ENCODE measurements at regions not wholly inside any gene's neighbourhood (a gene's known extent, or its start where the extent isn't known, plus 50 kb on each side); places are given as distances from the start of the nearest gene placed in this dataset.

DNA sequence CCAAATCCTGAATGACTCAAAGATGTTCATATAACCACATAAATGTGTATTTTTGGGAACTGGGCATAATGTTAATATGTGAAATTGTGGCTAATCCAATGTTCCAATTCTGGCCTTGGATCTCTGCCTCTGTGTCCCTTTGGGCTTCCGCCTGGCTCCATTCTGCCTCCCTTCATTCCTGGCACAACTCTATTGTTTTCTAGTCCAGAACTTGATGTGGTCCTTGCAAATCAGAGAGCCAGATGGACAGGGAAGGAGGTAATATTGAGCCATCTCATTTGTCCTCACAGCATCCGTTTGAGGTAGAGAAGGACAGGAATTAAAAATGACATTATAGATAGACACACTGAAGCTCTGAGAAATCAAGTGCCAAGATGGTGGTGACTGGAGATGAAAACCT is 355.7 kb upstream of the TBL1XR1 start:
- TF ChIP-seq, protein P1, sequence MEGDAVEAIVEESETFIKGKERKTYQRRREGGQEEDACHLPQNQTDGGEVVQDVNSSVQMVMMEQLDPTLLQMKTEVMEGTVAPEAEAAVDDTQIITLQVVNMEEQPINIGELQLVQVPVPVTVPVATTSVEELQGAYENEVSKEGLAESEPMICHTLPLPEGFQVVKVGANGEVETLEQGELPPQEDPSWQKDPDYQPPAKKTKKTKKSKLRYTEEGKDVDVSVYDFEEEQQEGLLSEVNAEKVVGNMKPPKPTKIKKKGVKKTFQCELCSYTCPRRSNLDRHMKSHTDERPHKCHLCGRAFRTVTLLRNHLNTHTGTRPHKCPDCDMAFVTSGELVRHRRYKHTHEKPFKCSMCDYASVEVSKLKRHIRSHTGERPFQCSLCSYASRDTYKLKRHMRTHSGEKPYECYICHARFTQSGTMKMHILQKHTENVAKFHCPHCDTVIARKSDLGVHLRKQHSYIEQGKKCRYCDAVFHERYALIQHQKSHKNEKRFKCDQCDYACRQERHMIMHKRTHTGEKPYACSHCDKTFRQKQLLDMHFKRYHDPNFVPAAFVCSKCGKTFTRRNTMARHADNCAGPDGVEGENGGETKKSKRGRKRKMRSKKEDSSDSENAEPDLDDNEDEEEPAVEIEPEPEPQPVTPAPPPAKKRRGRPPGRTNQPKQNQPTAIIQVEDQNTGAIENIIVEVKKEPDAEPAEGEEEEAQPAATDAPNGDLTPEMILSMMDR (IDR thresholded peaks at IDR 0.05), result no peak
- intact Hi-C loops (cut with DNase I), result no loop called here
- no peak overlapping the region for H3K4me3 ChIP-seq

DNA sequence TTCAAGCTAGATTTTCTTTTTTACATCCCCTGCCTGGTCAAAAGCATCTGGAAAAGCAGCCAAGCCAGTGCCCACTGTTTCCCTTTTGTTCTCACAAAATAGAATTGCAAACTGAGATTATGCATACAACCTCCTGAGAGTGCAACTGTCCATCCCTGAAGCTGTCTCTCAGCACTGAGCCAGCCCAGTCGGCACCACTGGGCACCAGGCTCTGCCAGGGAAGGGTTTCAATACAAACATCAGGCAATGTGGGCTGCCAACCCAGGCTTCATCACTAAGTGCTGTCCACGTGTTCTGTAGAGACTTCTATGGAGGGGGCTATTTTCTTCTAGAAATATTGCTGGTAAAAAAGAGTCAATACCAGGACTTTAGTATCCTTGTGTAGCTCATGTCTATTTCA is 356.3 kb upstream of the TBL1XR1 start:
- TF ChIP-seq, protein P1 (IDR thresholded peaks at IDR 0.05), result no peak
- Histone ChIP-seq H3K27me3 (no peaks in the 10 kb centered on the region), H3K36me3 (no peaks in the 10 kb centered on the region), H3K9me3 (no peaks in the 10 kb centered on the region), H3K4me3 (no peak overlapping the region), H3K4me1 (peaks cover 0 to 11% of the 10 kb centered on the region in 2 donors), H3K27ac (peak overlapping the region; percentile 23 to 69)
- intact Hi-C loops (cut with DNase I), result no loop called here
- peak in 1 of 2 donors; percentile 69 for DNase-seq (ENCODE audit: low spot score in 2 of 2)

More for the DNA sequence above, 355.7 kb upstream of the TBL1XR1 start:
- H3K27me3 ChIP-seq, result no peaks in the 10 kb centered on the region
- H3K9me3 ChIP-seq, result no peaks in the 10 kb centered on the region
- no peak for DNase-seq (ENCODE audit: low spot score in 2 of 2)
- H3K36me3 ChIP-seq, result no peaks in the 10 kb centered on the region
- peaks cover 0 to 13% of the 10 kb centered on the region in 2 donors for H3K4me1 ChIP-seq
- peak overlapping the region; percentile 23 to 69 for H3K27ac ChIP-seq

DNA sequence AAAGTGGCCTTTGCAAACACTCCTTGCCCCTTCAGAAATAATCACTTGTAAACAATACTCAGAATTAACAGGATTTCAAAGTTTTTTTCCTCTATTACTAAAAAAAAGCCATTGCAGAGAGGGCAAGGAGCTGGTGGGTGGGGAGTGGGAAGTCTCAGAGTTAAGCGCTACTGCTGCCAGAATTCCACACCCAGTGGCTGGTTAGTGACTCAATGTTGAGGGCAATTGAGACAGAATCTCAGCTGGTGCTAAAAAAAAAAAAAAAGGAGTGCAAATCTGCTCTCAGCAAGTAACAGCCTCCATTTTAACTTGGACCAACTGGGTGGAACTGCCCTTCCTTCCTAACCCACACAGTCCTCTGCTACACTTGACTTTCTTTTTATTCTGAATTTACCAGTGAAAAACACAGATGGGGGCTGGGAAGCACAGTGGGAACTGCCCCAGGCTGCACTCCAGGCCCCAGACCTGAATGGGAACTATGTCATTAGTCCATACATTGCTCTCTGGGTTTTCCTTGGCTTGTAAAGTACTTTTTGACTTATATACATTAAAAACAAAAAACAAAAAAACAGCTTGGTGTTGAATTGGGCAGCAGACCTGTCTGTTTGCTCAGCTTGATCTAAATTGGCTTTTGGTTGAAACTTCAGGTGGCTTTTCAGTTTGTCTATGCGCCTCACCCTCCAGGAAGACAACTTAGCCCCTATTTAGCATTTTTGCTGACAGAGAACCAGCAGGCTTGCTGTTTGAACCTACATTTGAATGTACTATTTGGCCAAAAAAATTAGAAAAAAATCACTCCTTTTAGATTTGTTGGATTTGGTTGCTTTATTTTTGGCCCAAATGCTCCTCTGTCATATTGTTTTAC is 357.8 kb upstream of the TBL1XR1 start:
- H3K27ac ChIP-seq, result peak overlapping the region; percentile 60 to 73
- H3K36me3 ChIP-seq, result no peaks in the 10 kb centered on the region
- intact Hi-C loops (cut with DNase I), result no loop called here

DNA sequence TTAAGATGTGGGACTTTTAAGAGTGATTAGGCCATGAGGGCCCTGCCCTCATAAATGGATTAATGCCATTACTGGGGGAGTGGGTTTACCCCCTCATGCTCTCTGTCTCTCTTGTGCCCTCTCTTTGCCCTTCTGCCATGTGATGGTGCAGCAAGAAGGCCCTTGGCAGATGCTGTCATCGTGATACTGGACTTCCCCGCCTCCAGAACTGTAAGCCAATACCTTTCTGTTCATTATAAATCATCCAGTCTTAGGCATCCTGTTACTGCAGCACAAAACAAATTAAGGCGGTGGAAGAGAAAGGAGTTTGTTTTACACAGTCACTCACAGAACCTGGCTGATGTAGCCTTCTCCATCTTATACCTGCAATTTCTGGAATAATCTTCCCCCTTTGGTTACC is 360.3 kb upstream of the TBL1XR1 start:
- no peak for DNase-seq (ENCODE audit: low spot score in 2 of 2)
- intact Hi-C loops (cut with DNase I), result no loop called here

More for the DNA sequence above, 357.8 kb upstream of the TBL1XR1 start:
- Histone ChIP-seq H3K4me3 (no peak overlapping the region), H3K9me3 (no peaks in the 10 kb centered on the region), H3K4me1 (peaks cover 0 to 11% of the 10 kb centered on the region in 2 donors), H3K27me3 (no peaks in the 10 kb centered on the region)
- TF ChIP-seq, protein P1 (IDR thresholded peaks at IDR 0.05), result no peak
- no peak for DNase-seq (ENCODE audit: low spot score in 2 of 2)

DNA sequence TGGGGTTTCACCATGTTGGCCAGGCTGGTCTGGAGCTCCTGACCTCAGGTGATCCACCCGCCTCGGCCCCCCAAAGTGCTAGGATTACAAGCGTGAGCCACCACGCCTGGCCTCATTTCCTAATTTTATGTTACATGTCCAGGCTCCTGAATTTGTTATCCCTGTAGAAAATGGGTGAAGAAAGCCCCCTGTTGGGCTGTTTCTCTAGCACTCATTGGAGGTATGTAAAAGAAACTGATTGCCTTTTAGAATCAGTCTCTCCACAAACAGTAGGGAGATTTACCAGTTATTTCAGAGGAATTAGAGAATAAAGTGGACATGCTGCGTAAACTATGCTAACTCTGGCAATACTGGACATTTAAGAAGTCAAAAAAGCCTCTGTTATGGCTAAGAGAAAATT is 364.1 kb upstream of the TBL1XR1 start:
- DNase-seq (ENCODE audit: low spot score in 2 of 2), result no peak
- no peak overlapping the region for H3K4me3 ChIP-seq
- intact Hi-C loops (cut with DNase I), result no loop called here
- H3K27ac ChIP-seq, result no peak overlapping the region
- H3K27me3 ChIP-seq, result no peaks in the 10 kb centered on the region
- H3K4me1 ChIP-seq, result peaks cover 0 to 2% of the 10 kb centered on the region in 2 donors
- H3K36me3 ChIP-seq, result no peaks in the 10 kb centered on the region
- TF ChIP-seq, protein P1 (IDR thresholded peaks at IDR 0.05), result no peak
- no peaks in the 10 kb centered on the region for H3K9me3 ChIP-seq

More for the DNA sequence above, 360.3 kb upstream of the TBL1XR1 start:
- H3K4me3 ChIP-seq, result no peak overlapping the region
- no peak overlapping the region for H3K27ac ChIP-seq
- H3K4me1 ChIP-seq, result peaks cover 0 to 11% of the 10 kb centered on the region in 2 donors
- TF ChIP-seq, protein P1 (IDR thresholded peaks at IDR 0.05), result no peak
- H3K9me3 ChIP-seq, result no peaks in the 10 kb centered on the region
- H3K27me3 ChIP-seq, result no peaks in the 10 kb centered on the region
- H3K36me3 ChIP-seq, result no peaks in the 10 kb centered on the region

Measured in ascending aorta (tissue), 2 donors.